ENCODE measurements at regions not wholly inside any gene's neighbourhood (a gene's known extent, or its start where the extent isn't known, plus 50 kb on each side); places are given as distances from the start of the nearest gene placed in this dataset.

GRCh38 chr13:81726037-81726726, 1385.3 kb upstream of the SPRY2 start:
- no peaks in the 10 kb centered on the region for H3K9me3 ChIP-seq (ENCODE audit: low read length)
- no peaks in the 10 kb centered on the region for H3K79me2 ChIP-seq (ENCODE audit: insufficient read depth, low read depth, low read length)
- no peaks in the 10 kb centered on the region for H3K36me3 ChIP-seq (ENCODE audit: insufficient read depth, low read length)
- no peak overlapping the region for H3K4me2 ChIP-seq (ENCODE audit: low read length)
- no peaks in the 10 kb centered on the region for H3K9me2 ChIP-seq (ENCODE audit: insufficient read depth, low read length)
- no peak overlapping the region for H3K4me3 ChIP-seq (ENCODE audit: low read depth, low read length, poor library complexity, severe bottlenecking)
- no peak for DNase-seq (ENCODE audit: low spot score)
- no peaks in the 10 kb centered on the region for H3K4me1 ChIP-seq (ENCODE audit: insufficient read depth, low read length, poor library complexity, severe bottlenecking)
- H3K27ac ChIP-seq (ENCODE audit: low read depth, low read length, poor library complexity, severe bottlenecking): no peak overlapping the region
- BruUV-seq (replicated peaks): no TSS peak
- POLR2A ChIA-PET: interaction anchor here (0.6 to 1.2 kb wide), 2 partner anchors 19 to 46 kb away, joined by 3 to 4 read pairs; no protein-coding TSS in a partner anchor
- intact Hi-C loops (cut with micrococcal nuclease; ENCODE audit: unreplicated experiment): no loop called here
- TF ChIP-seq CTCF (conservative IDR thresholded peaks at IDR 0.05; ENCODE audit: low read length) (no peak), EZH2phosphoT487 (IDR thresholded peaks at IDR 0.05; ENCODE audit: borderline replicate concordance, low read depth, low read length) (no peak)
- CTCF ChIA-PET (ENCODE audit: unreplicated experiment): no interaction called here
- H2AFZ ChIP-seq (ENCODE audit: low read length): no peak overlapping the region
- no peaks in the 10 kb centered on the region for H4K20me1 ChIP-seq (ENCODE audit: insufficient read depth, low read length)

GRCh38 chr13:81722456-81722855, 1381.5 kb upstream of the SPRY2 start:
- H3K4me1 ChIP-seq (ENCODE audit: insufficient read depth, low read length, poor library complexity, severe bottlenecking): no peaks in the 10 kb centered on the region
- no peak for DNase-seq (ENCODE audit: low spot score)
- POLR2A ChIA-PET: no interaction called here
- no peak overlapping the region for H2AFZ ChIP-seq (ENCODE audit: low read length)
- H3K9me2 ChIP-seq (ENCODE audit: insufficient read depth, low read length): no peaks in the 10 kb centered on the region
- H4K20me1 ChIP-seq (ENCODE audit: insufficient read depth, low read length): no peaks in the 10 kb centered on the region
- intact Hi-C loops (cut with micrococcal nuclease; ENCODE audit: unreplicated experiment): no loop called here
- H3K79me2 ChIP-seq (ENCODE audit: insufficient read depth, low read depth, low read length): no peaks in the 10 kb centered on the region
- no TSS peak for BruUV-seq (replicated peaks)
- TF ChIP-seq CTCF (conservative IDR thresholded peaks at IDR 0.05; ENCODE audit: low read length) (no peak), EZH2phosphoT487 (IDR thresholded peaks at IDR 0.05; ENCODE audit: borderline replicate concordance, low read depth, low read length) (no peak)
- H3K27ac ChIP-seq (ENCODE audit: low read depth, low read length, poor library complexity, severe bottlenecking): no peak overlapping the region
- H3K9me3 ChIP-seq (ENCODE audit: low read length): no peaks in the 10 kb centered on the region
- H3K4me3 ChIP-seq (ENCODE audit: low read depth, low read length, poor library complexity, severe bottlenecking): no peak overlapping the region
- H3K36me3 ChIP-seq (ENCODE audit: insufficient read depth, low read length): no peaks in the 10 kb centered on the region
- CTCF ChIA-PET (ENCODE audit: unreplicated experiment): no interaction called here
- H3K4me2 ChIP-seq (ENCODE audit: low read length): no peak overlapping the region

GRCh38 chr13:81721400-81721799, 1380.5 kb upstream of the SPRY2 start:
- intact Hi-C loops (cut with micrococcal nuclease; ENCODE audit: unreplicated experiment): no loop called here
- no peaks in the 10 kb centered on the region for H3K36me3 ChIP-seq (ENCODE audit: insufficient read depth, low read length)
- no peaks in the 10 kb centered on the region for H4K20me1 ChIP-seq (ENCODE audit: insufficient read depth, low read length)
- H3K4me2 ChIP-seq (ENCODE audit: low read length): no peak overlapping the region
- no peak overlapping the region for H3K27ac ChIP-seq (ENCODE audit: low read depth, low read length, poor library complexity, severe bottlenecking)
- no peak for DNase-seq (ENCODE audit: low spot score)
- H3K4me1 ChIP-seq (ENCODE audit: insufficient read depth, low read length, poor library complexity, severe bottlenecking): no peaks in the 10 kb centered on the region
- H3K9me3 ChIP-seq (ENCODE audit: low read length): no peaks in the 10 kb centered on the region
- POLR2A ChIA-PET: no interaction called here
- H2AFZ ChIP-seq (ENCODE audit: low read length): no peak overlapping the region
- no peaks in the 10 kb centered on the region for H3K9me2 ChIP-seq (ENCODE audit: insufficient read depth, low read length)
- TF ChIP-seq CTCF (conservative IDR thresholded peaks at IDR 0.05; ENCODE audit: low read length): no peak
- TF ChIP-seq EZH2phosphoT487 (IDR thresholded peaks at IDR 0.05; ENCODE audit: borderline replicate concordance, low read depth, low read length): no peak
- CTCF ChIA-PET (ENCODE audit: unreplicated experiment): no interaction called here
- H3K79me2 ChIP-seq (ENCODE audit: insufficient read depth, low read depth, low read length): no peaks in the 10 kb centered on the region
- H3K4me3 ChIP-seq (ENCODE audit: low read depth, low read length, poor library complexity, severe bottlenecking): no peak overlapping the region
- no TSS peak for BruUV-seq (replicated peaks)
